ENCODE measurements at regions not wholly inside any gene's neighbourhood (a gene's known extent, or its start where the extent isn't known, plus 50 kb on each side); places are given as distances from the start of the nearest gene placed in this dataset.

DNA sequence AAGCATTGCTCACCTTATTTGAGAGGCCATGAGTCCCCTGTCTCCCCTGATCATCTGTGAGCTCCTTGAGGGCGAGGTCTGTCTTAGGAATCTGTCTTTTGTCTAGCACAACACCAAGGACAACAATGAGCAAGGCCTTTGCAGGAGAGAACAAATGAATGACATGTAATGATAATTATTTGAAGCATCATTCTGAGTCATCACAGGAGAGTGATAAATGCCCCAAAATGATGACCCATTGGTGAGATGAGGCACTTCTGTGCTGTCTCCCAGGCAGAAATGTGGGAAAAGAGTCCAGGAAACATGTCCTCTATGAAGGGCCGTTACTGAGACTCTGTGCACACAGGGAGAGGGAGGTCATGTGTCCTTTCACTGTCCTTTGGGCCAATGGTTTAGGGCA lies 105.2 kb upstream of the LRFN2 start:
- TF ChIP-seq, protein P1, sequence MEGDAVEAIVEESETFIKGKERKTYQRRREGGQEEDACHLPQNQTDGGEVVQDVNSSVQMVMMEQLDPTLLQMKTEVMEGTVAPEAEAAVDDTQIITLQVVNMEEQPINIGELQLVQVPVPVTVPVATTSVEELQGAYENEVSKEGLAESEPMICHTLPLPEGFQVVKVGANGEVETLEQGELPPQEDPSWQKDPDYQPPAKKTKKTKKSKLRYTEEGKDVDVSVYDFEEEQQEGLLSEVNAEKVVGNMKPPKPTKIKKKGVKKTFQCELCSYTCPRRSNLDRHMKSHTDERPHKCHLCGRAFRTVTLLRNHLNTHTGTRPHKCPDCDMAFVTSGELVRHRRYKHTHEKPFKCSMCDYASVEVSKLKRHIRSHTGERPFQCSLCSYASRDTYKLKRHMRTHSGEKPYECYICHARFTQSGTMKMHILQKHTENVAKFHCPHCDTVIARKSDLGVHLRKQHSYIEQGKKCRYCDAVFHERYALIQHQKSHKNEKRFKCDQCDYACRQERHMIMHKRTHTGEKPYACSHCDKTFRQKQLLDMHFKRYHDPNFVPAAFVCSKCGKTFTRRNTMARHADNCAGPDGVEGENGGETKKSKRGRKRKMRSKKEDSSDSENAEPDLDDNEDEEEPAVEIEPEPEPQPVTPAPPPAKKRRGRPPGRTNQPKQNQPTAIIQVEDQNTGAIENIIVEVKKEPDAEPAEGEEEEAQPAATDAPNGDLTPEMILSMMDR (IDR thresholded peaks at IDR 0.05): no peak
- no peak for TF ChIP-seq POLR2A (IDR thresholded peaks at IDR 0.05)

Data from right lobe of liver (tissue), 4 donors.